Stimulated activated naive CD4-positive, alpha-beta T cell treated with Interleukin-2 at 50 U/mL for 16 hours (primary cell): ENCODE measurements at regions not wholly inside any gene's neighbourhood (a gene's known extent, or its start where the extent isn't known, plus 50 kb on each side); places are given as distances from the start of the nearest gene placed in this dataset.
"Not testable (repeated sequence)": the region's sequence is repeated elsewhere in the genome, so short reads cannot be mapped to it uniquely, and the experiment has no call there.

Experiments used
- DNase-seq: peaks from one replicate; lab custom pipeline; 2025; lab: John Stamatoyannopoulos, UW

- DNase-seq = no peak
Observed at GRCh38 chr11:82047200-82047599, 686.5 kb downstream of the FAM181B start.

GRCh38 chr11:82046778-82047177 is 686.9 kb downstream of the FAM181B start:
- no peak for DNase-seq

GRCh38 chr11:82045748-82046457 is 687.8 kb downstream of the FAM181B start:
- DNase-seq = no peak

- no peak for DNase-seq
Observed at GRCh38 chr11:82043316-82043715, 690.3 kb downstream of the FAM181B start.

GRCh38 chr11:82041764-82042163 is 691.9 kb downstream of the FAM181B start:
- no peak for DNase-seq

GRCh38 chr11:82038154-82038553 is 695.5 kb downstream of the FAM181B start:
- no peak for DNase-seq

- no peak for DNase-seq
Observed at GRCh38 chr11:82034527-82034926, 699.1 kb downstream of the FAM181B start.

GRCh38 chr11:82027335-82027734 is 706.3 kb downstream of the FAM181B start:
- not testable (repeated sequence) for DNase-seq

- DNase-seq = no peak
Observed at GRCh38 chr11:82024760-82025159, 708.9 kb downstream of the FAM181B start.

GRCh38 chr11:82012276-82012675 is 721.4 kb downstream of the FAM181B start:
- no peak for DNase-seq

- DNase-seq = no peak
Observed at GRCh38 chr11:82009133-82009532, 724.5 kb downstream of the FAM181B start.

GRCh38 chr11:82007521-82007920 is 726.1 kb downstream of the FAM181B start:
- no peak for DNase-seq

GRCh38 chr11:82004537-82005213 is 729.0 kb downstream of the FAM181B start:
- no peak for DNase-seq

- DNase-seq = no peak
Observed at GRCh38 chr11:82003671-82004515, 729.8 kb downstream of the FAM181B start.

- DNase-seq = no peak
Observed at GRCh38 chr11:82003024-82003423, 730.6 kb downstream of the FAM181B start.

- no peak for DNase-seq
Observed at GRCh38 chr11:81995889-81996288, 737.8 kb downstream of the FAM181B start.

GRCh38 chr11:81993755-81994154 is 739.9 kb downstream of the FAM181B start:
- DNase-seq = no peak

GRCh38 chr11:81990659-81991443 is 742.8 kb downstream of the FAM181B start:
- DNase-seq = no peak

GRCh38 chr11:81989093-81989492 is 744.6 kb downstream of the FAM181B start:
- DNase-seq = no peak

GRCh38 chr11:81987829-81988472 is 745.7 kb downstream of the FAM181B start:
- no peak for DNase-seq

GRCh38 chr11:81986556-81987161 is 747.0 kb downstream of the FAM181B start:
- DNase-seq = no peak
